ENCODE measurements at regions not wholly inside any gene's neighbourhood (a gene's known extent, or its start where the extent isn't known, plus 50 kb on each side); places are given as distances from the start of the nearest gene placed in this dataset.

- DNase-seq (ENCODE audit: low spot score): no peak
- Histone ChIP-seq H3K36me3 (ENCODE audit: insufficient read depth, low read length, poor library complexity, severe bottlenecking) (no peaks in the 10 kb centered on the region), H3K27me3 (replicated peaks; ENCODE audit: insufficient read depth, low read depth, low read length, poor library complexity) (no peaks in the 10 kb centered on the region), H3K27ac (ENCODE audit: low read depth, low read length, poor library complexity, severe bottlenecking) (no peak overlapping the region), H3K4me3 (ENCODE audit: low read depth, low read length, poor library complexity, severe bottlenecking) (no peak overlapping the region), H3K9me3 (ENCODE audit: low read depth, low read length, poor library complexity, severe bottlenecking) (no peaks in the 10 kb centered on the region), H3K4me1 (ENCODE audit: insufficient read depth, low read length, poor library complexity, severe bottlenecking) (no peaks in the 10 kb centered on the region)
- intact Hi-C loops (cut with micrococcal nuclease; ENCODE audit: unreplicated experiment): no loop called here
- TF ChIP-seq EZH2 (IDR thresholded peaks at IDR 0.05; ENCODE audit: borderline replicate concordance, low read depth, low read length, poor library complexity, severe bottlenecking) (no peak), CTCF (conservative IDR thresholded peaks at IDR 0.05; ENCODE audit: low read depth, low read length) (no peak)
- CTCF ChIA-PET: no interaction called here
- no TSS peak for BruUV-seq (replicated peaks)
- POLR2A ChIA-PET (ENCODE audit: low non-redundant PET): no interaction called here
Observed at GRCh38 chr6:79396625-79397024, 140.6 kb downstream of the LCA5 start.

GRCh38 chr6:79394690-79395089 is 142.5 kb downstream of the LCA5 start:
- CTCF ChIA-PET: no interaction called here
- POLR2A ChIA-PET (ENCODE audit: low non-redundant PET): no interaction called here

GRCh38 chr6:79392094-79392493 is 145.1 kb downstream of the LCA5 start:
- H3K9me3 ChIP-seq (ENCODE audit: low read depth, low read length, poor library complexity, severe bottlenecking): no peaks in the 10 kb centered on the region
- ChIA-PET POLR2A (ENCODE audit: low non-redundant PET) (no interaction called here), CTCF (no interaction called here)
- TF ChIP-seq EZH2 (IDR thresholded peaks at IDR 0.05; ENCODE audit: borderline replicate concordance, low read depth, low read length, poor library complexity, severe bottlenecking): no peak
- no peaks in the 10 kb centered on the region for H3K36me3 ChIP-seq (ENCODE audit: insufficient read depth, low read length, poor library complexity, severe bottlenecking)
- intact Hi-C loops (cut with micrococcal nuclease; ENCODE audit: unreplicated experiment): no loop called here
- no peak overlapping the region for H3K27ac ChIP-seq (ENCODE audit: low read depth, low read length, poor library complexity, severe bottlenecking)
- H3K4me1 ChIP-seq (ENCODE audit: insufficient read depth, low read length, poor library complexity, severe bottlenecking): no peaks in the 10 kb centered on the region
- no peak overlapping the region for H3K4me3 ChIP-seq (ENCODE audit: low read depth, low read length, poor library complexity, severe bottlenecking)
- no TSS peak for BruUV-seq (replicated peaks)
- DNase-seq (ENCODE audit: low spot score): no peak
- no peaks in the 10 kb centered on the region for H3K27me3 ChIP-seq (replicated peaks; ENCODE audit: insufficient read depth, low read depth, low read length, poor library complexity)

More at GRCh38 chr6:79394690-79395089, 142.5 kb downstream of the LCA5 start:
- no peak for TF ChIP-seq EZH2 (IDR thresholded peaks at IDR 0.05; ENCODE audit: borderline replicate concordance, low read depth, low read length, poor library complexity, severe bottlenecking)
- TF ChIP-seq CTCF (conservative IDR thresholded peaks at IDR 0.05; ENCODE audit: low read depth, low read length): no peak
- DNase-seq (ENCODE audit: low spot score): no peak
- no TSS peak for BruUV-seq (replicated peaks)
- Histone ChIP-seq H3K36me3 (ENCODE audit: insufficient read depth, low read length, poor library complexity, severe bottlenecking) (no peaks in the 10 kb centered on the region), H3K9me3 (ENCODE audit: low read depth, low read length, poor library complexity, severe bottlenecking) (no peaks in the 10 kb centered on the region), H3K27me3 (replicated peaks; ENCODE audit: insufficient read depth, low read depth, low read length, poor library complexity) (no peaks in the 10 kb centered on the region), H3K4me1 (ENCODE audit: insufficient read depth, low read length, poor library complexity, severe bottlenecking) (no peaks in the 10 kb centered on the region), H3K4me3 (ENCODE audit: low read depth, low read length, poor library complexity, severe bottlenecking) (no peak overlapping the region), H3K27ac (ENCODE audit: low read depth, low read length, poor library complexity, severe bottlenecking) (no peak overlapping the region)
- intact Hi-C loops (cut with micrococcal nuclease; ENCODE audit: unreplicated experiment): no loop called here

- Histone ChIP-seq H3K4me3 (ENCODE audit: low read depth, low read length, poor library complexity, severe bottlenecking) (no peak overlapping the region), H3K36me3 (ENCODE audit: insufficient read depth, low read length, poor library complexity, severe bottlenecking) (no peaks in the 10 kb centered on the region), H3K27me3 (replicated peaks; ENCODE audit: insufficient read depth, low read depth, low read length, poor library complexity) (no peaks in the 10 kb centered on the region), H3K9me3 (ENCODE audit: low read depth, low read length, poor library complexity, severe bottlenecking) (no peaks in the 10 kb centered on the region), H3K4me1 (ENCODE audit: insufficient read depth, low read length, poor library complexity, severe bottlenecking) (no peaks in the 10 kb centered on the region), H3K27ac (ENCODE audit: low read depth, low read length, poor library complexity, severe bottlenecking) (no peak overlapping the region)
- POLR2A ChIA-PET (ENCODE audit: low non-redundant PET): no interaction called here
- DNase-seq (ENCODE audit: low spot score): no peak
- BruUV-seq (replicated peaks): no TSS peak
- intact Hi-C loops (cut with micrococcal nuclease; ENCODE audit: unreplicated experiment): no loop called here
- CTCF ChIA-PET: no interaction called here
- TF ChIP-seq EZH2 (IDR thresholded peaks at IDR 0.05; ENCODE audit: borderline replicate concordance, low read depth, low read length, poor library complexity, severe bottlenecking) (no peak), CTCF (conservative IDR thresholded peaks at IDR 0.05; ENCODE audit: low read depth, low read length) (no peak)
Observed at GRCh38 chr6:79391480-79391879, 145.8 kb downstream of the LCA5 start.

Measured in A673 (cell line).